Kidney glomerular epithelial cell (primary cell): ENCODE measurements at regions not wholly inside any gene's neighbourhood (a gene's known extent, or its start where the extent isn't known, plus 50 kb on each side); places are given as distances from the start of the nearest gene placed in this dataset.

ENCODE experiments used
- DNase-seq: peaks from one replicate; lab custom pipeline; 2025; lab: John Stamatoyannopoulos, UW

DNA sequence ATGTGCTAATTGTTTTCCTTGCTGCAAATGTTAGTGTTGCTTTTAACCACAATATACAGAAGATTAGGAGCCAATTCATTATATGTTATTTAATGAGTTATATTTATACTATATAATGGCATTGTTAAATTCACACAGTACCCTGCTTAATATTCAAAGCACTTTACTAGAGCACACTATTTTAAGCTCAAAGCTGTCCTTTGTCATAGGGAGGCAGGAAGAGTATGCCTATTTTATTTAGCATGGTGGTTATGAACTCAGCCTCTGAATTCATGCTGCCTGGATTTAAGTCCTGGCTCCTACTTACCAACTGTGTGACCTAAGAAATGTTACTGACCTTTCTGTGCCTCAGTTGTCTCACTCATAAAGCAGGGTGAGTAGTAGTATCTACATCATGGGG is 80.5 kb downstream of the FASTKD2 start:
- no peak for DNase-seq

DNA sequence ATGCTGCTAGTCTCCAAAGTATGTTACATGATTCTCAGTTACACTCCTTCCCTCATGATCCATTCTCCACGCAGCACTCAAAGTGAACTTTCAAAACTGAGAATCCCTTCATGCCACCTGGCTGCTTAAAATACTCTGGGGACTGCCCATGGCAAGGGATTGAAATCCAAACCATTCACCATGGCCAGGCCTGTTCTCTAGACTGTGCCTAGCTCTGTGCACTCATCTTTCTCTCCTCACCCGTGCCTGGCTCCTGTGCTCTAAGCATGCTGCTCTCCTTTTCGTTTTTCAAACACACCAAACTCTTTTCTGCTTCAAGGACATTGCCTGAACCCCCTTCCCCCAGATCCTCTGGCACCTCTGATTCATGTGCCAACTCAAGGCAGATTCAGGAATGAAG is 80.9 kb downstream of the FASTKD2 start:
- DNase-seq, result no peak

DNA sequence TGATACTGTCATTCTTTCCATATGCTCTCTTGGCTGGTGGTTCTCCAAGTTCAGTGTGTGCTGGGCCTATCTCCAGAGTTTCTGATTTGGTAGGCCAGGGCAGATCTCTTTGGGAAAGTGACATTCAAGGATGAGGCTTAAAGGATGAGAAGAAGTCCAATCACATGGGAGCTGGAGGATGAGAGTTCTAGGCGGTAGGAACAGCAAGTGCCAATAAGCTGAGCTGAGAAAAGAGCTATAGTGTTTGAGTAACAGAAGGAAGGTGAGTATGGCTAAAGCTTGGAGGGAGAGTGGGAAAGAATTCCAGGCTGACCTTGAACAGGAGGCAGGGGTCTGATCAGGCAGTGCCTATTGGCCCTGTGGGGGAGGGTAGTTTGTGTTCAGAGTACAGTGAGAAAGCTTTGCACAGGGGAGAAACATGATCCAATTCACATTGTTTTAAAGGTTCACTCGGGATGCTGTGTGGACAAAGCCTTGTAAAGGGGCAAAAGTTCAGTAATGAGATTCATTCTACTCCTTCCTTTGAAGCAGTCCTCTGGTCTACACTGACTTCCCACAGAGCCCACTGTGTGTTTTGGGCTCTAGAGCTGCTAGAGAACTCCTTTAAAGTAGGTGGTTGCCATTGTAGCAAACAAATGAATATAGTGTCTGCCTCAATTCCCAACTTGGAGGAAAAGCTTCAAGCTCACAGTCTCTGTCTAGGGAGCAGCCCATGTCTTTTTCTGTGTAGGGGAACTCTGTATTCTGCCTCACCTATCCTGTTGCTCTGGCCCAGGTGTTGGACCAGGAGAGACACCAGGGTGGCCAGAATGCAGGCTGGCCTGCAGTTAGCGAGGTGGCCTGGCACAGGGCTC is 81.8 kb downstream of the FASTKD2 start:
- no peak for DNase-seq

DNA sequence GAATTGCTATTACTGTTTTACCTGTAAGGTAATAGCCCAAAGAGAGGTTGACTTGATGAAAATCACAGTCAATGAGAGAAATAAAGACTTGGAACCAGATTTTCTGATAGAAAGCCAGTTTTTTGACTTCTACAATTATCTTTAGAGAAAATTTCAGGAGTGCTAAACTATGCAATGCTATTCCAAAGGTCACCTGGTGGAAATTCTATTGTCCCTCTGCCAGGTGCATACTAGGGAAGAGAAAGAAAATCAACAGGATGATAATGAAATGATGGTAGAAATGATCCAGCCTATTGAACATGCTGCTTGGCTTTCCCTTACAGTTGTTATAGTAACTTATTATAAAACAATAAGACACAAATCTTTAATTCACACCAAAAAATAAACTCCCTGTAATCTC is 85.0 kb downstream of the FASTKD2 start:
- DNase-seq, result no peak

DNA sequence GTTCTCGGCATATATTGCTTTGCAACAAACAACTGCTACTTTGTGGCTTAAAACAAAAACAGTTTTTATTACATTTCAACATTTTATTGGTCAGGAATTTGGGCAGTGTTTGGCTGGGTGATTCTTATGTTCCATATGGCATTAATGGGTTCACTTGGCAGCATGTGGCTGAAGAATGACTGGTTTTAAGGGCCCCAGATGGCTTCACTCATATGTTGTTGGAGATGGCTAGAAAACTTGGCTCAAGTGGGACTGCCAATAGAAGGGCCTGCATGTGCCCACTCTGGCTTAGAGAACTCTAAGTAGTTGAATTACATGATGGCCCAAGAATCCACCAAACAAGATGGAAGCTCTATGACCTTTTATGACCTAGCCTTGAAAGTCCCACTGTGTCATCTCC is 86.1 kb downstream of the FASTKD2 start:
- no peak for DNase-seq

DNA sequence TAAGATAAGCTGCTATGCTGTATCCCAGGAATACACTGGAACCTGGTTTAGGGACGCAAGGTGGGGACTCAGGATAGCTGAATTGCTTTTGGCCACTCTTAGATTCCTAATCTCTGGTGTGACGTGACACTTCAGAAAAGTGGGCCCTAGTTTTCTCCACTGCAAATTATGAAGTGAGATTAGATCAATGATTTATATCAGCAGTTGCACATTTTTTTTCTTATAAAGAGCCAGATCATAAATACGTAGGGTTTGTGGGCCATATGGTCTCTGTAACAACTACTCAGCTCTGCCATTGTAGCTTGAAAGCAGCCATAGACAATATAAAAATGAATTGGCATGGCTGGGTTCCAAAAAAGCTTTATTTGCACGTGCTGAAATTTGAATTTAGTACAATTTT is 85.4 kb upstream of the CPO start:
- no peak for DNase-seq

DNA sequence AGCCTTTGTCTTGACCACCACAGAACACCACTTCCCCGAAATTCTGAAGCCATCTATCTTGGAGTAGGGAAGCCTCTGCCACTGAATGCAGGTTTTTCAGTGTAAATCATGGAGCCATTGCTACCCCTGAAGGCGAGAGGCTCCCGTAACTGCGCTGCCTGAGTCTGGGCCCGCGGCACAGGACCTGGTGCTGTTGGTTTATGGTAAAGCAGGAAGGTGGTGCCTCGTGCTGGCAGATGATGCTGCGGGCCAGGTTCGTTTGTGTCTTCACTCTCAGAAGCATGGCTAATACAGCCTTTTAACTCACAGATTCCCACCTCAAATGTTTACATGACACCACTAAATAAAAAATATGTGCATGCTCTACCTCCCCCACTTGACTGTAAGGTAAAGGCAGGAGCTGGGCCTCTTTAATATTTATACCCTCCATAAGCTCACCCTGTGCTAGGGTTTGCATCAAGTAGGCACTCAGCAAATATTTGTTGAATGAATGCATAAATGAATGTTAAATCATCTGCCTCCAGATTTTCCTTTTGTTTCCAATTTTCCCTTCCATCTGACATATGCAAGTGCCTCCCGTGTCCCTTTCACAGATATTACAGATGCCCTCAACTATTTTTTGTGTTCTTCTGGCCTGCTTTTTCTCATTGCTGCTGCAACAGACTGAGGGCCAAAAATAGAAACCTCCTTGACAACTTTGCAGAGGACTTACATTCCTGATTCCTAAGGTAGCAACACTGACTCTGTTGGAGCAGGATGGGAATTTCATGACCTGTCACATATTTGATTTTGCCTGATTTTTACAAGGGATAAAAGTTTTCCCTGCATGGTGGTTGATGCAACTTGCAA is 83.5 kb upstream of the CPO start:
- no peak for DNase-seq

DNA sequence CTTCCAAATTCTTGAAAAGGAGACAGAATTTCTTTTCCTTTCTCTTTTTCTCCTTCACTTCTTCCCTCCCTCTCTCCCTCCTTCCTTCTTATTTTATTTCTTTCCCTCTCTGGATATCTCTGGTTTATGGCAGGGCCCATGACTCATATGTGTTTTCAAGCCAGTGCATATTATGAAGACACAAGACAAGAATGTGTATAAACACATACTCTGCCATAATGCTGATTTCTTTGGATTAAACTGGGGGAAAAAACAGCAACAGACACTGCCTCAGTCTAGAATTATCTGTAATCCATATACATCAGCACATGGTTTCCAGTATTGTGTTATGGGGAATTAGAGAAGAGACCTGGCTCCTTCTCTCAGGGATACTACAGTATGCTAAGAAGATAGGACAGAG is 82.8 kb upstream of the CPO start:
- peak; percentile 55 for DNase-seq

DNA sequence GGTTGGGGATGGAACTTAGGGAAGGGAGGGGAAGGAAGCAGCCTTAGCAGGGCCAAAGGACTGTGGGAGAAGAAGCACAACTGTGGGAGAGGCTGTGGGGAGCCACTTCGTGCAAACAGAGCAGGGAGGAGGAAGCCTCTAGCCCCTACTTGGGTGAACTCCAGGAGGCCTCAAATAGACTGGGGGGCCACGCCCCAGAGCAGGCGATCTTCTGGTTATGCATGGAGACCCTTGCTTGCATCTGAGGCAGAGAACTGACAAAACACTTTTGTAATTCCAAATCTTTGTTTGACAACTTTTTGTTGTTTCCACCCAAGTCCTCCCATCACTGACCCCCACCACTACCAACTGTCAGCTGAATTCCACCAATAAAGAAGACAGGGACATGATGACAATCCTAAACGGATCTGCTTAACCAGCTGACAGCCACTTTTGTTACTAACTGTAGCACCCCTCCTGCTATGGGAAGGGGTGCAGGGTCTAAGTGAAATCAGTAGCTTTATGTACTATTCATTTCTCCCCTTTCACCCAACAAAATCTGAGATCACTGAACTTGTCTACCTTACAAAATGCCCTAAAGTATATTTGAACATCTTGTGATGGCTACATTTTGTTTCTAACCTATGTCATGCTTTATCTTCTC is 80.5 kb upstream of the CPO start:
- no peak for DNase-seq

DNA sequence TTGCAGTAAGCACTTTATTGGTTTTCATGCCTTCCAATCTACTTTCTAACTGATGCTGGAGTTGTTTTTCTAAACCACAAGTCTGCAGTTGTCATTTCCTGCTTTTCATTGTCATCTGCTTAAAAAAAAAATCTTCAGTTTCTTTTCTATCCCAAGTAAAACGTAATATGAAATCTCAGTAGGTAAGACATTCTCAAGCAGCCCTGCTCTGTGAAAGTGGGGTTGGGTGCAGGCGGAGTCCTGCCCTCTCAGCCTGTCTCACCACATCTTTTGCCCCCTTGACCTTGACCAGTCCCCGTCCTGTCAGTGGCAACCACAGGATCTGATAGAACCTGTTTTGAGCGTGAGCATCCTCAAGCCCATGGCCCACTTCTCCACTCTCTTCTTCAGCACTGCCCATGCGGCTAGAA is 80.0 kb upstream of the CPO start:
- DNase-seq, result no peak

DNA sequence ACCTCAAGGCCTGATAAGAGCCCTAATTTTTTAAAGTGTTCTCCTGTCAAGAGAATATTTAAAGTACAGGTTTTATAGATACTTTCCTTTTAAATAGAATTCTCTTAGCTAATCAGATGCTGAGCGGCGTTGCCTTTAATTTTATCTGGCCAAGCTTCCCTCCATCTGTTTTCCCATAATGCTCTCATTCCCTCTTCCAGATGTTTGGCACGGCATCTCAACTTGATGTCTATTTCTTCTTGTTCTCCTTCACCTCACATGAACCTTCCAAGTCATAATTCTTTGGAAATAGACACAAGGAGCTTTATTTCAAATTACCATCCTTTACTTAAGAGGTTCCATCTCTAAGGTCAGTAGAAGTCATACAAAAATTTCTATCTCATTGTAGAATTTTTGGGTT is 76.1 kb upstream of the CPO start:
- DNase-seq, result no peak

DNA sequence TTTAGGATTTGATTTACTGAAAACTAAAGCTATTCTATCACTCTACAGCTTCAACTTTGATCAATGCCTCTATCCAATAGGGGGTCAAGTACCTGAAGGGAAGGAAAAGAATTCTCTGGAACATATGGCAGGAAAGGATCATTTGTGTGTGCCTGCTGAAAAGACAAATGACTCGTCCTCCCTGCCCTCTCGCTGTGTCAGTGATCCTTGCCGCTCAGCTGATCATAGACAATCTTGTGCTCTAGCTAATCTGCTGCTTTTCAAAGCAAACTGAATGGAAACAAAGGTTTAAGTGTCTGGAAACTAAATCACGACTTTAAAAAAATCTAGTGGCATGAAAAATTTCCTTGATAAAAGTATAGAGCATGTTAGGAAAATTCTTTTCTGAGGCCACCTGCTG is 75.6 kb upstream of the CPO start:
- DNase-seq, result peak; percentile 18

DNA sequence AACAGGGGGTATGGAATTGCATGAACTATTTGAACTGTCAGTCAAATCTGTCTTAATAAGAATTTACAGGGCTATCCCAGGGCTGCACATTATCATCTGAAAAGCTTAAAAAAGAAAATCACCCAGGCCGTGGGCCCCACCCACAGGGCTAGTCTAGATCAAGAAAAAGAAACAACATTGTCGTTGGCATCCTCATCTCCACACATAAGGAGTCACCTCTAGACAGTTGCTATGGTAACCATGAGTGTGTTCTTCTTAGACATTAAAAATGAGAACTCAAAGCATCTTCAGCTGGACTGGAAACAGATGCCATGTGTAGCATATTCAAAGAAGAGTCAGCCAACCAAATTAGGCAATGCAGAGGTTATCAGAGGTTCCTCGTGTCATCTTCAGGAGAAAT is 72.3 kb upstream of the CPO start:
- DNase-seq, result no peak

DNA sequence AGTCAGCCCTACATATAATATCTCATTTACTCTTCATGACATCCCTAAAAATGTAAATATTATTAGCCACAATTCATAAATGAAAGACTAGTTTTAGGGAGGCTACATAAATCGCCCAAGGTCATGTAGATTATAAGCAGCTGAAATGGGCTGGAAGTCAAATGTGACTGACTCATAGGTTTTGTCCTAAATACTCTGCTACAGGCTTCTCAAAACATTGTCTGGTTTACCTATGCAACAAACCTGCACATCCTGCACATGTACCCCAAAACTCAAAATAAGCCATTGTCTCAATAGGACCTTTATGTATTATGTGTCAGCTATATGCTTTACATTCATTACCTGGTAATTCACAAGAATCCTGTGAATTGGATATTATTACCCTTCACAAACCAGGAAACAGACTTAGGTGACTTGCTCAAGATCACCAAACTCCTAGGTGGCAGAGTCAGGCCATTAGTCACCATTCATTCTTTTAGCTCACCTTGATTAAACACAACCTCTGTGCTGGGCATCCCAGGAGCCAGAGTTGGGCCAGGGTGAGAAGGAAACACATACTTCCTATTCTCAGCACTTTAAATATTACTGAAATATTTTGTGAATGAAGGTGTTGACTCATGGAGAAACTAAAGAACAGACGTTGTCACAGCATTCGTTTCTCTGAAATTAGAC is 69.4 kb upstream of the CPO start:
- DNase-seq, result no peak

DNA sequence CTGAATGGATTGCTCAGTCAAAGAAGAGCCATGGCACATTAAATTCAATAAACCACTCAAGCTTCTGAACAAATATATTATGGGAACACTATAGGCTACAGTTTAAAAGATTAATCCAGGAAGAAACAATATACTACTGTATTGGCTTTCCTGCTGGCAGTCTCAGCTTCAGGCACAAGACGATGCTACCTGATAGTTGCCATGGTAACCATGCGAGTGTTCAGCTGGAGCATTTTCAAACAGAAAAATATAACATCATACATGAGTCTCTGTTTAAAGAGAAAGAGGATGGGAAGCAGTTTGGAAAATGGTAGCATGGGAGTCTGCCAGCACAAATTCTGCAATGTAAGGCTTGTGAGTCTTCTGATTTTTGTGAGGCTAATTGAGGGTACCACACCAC is 65.9 kb upstream of the CPO start:
- no peak for DNase-seq

DNA sequence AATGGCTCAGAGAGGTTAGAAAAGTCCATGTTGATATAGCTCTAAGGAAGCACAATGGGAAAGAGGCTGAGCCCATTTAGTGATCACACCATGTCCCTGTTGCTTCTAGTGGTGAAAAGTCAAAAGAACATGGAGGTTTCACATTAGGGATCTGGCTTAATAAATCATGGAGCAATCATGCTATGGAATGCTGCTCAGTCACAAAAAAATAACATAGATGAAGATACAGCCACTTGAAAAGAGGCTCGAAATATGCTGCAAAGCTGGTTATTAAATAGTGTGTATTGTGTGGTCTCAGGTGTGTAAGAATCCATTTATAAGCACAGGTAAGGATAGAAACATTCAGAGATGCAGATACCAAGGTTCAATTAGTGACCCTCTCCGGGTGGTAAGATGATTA is 63.6 kb upstream of the CPO start:
- no peak for DNase-seq

DNA sequence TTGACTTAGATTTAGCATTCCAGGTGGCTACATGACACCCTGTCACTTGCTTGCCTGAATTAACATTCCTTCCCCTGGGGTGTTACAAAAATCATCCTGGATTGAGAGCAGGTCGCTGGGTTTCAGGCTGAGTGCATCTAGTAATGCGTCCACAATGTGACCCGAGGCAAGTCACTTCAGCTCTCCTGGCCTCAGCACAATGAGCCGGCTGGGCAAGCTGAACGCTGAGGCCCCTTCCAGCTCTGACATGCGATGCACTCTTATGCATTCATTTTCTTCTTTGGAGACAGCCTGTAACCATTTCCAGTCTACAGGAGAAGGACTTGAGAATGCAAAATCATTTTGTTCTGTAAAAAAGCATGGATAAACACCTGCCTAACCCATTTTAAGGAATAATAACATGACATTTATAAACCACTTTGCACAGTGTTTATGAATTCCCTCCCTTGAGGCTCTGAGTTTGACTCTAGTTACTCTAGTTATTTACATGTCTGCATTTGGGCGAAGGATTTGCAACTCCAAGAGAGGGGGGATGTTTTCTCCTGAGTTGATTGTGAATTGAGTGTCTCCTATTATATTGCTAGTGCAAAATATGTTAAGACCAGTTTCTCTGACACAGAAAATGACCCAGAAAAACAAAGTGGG is 63.0 kb upstream of the CPO start:
- DNase-seq, result no peak

DNA sequence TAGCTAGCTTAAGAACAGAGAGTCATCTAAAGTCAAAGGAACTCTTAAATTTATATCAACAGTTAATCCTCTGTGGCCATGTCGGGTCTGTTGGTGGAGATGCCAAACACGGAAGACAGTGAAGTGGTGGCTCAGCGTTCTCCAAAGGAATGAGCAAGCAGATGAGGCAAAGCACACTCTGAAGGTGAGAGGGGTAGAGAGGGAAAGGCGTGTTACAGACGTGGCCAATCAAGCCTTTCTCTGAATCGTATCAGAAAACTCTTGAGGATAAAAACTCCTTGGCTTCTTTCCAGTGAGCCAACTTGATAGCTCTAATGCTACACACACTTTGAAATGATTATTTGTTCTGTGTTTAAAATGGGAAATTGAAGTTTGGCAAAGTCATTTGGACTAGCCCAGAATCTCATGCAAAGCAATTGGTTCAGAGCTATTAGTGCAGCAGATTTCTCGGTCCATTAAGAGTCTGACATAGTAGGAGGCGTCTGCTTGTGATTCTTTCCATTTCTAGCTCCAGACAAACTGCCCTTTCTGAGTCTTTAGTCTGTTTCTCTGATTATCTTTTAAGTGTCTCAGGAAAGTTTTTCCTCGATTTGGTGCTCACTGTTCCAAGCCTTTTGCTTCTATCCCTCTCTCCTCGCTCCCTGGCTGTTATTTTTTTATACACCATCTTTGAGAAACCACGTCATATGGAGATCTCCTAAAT is 57.5 kb upstream of the CPO start:
- no peak for DNase-seq

DNA sequence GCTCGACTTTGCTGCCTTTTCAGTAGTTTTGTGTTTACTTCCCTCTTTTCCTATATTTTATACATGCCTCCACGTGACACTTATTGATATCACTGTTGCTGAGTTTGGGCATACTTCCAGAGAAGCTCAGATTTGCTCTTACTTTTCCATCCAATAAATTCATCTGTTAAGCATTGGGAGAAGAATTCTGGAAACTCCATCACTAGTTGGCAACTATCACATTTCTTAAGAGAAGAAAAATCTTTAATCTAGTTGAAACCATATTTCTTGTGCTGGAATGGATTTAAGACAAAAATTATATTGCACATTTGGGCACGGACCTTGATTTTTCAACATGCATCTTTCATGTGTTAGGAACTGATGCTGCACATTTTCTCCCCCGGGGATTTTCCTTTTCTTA is 52.6 kb upstream of the CPO start:
- DNase-seq, result no peak

DNA sequence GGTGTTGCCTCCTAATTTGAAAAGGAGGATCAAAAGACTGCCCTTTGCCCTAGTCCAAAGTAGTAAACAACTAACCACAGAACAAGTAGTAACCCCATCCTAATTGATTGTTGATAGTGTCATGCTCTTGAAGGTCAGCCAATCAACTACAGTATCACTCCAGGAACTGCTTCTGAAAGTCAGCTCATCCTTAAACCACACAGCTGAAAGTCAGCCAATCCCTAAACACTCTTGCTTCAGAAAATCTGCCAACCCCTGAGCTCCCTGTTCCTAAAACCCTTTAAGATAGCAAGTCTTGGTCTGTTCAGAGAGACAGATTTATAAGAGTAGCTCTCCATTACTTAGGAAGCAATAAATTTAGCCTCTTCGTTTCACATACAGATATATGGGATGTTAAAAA is 51.6 kb upstream of the CPO start:
- DNase-seq, result no peak
